ENCODE measurements at regions not wholly inside any gene's neighbourhood (a gene's known extent, or its start where the extent isn't known, plus 50 kb on each side); places are given as distances from the start of the nearest gene placed in this dataset.

- no peak for DNase-seq (ENCODE audit: low read depth in 2 of 3, low spot score in 2 of 3)
Observed at GRCh38 chr6:11366183-11366933, 133.9 kb upstream of the NEDD9 start.

GRCh38 chr6:11364971-11365397 lies 132.5 kb upstream of the NEDD9 start:
- DNase-seq (ENCODE audit: low read depth in 2 of 3, low spot score in 2 of 3), result no peak

GRCh38 chr6:11363881-11364576 lies 131.6 kb upstream of the NEDD9 start:
- DNase-seq (ENCODE audit: low read depth in 2 of 3, low spot score in 2 of 3), result no peak

GRCh38 chr6:11362564-11362963 lies 130.1 kb upstream of the NEDD9 start:
- no peak for DNase-seq (ENCODE audit: low read depth in 2 of 3, low spot score in 2 of 3)

GRCh38 chr6:11358904-11359830 lies 126.7 kb upstream of the NEDD9 start:
- no peak for DNase-seq (ENCODE audit: low read depth in 2 of 3, low spot score in 2 of 3)

DNA sequence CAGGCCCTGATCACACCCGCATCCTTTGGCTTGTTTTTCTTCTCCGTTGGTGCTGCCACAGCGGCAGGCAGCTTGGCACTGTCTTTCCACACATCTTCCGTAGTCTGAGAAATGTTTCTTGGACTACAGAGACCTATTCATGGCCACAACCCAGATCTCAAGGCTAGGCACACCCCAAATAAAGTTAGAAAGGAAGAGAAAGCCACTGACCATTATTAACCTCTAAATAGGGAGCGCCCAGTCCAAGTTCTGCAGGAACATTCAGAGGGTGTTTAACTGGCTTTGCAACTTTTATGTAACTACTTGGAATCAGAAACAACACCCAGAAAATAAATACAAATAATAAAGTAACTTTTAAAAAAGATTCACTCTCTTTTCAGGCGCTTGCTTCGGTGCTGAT lies 124.8 kb upstream of the NEDD9 start:
- DNase-seq (ENCODE audit: low read depth in 2 of 3, low spot score in 2 of 3), result no peak

- DNase-seq (ENCODE audit: low read depth in 2 of 3, low spot score in 2 of 3), result no peak
Observed at GRCh38 chr6:11356404-11357155, 124.1 kb upstream of the NEDD9 start.

- DNase-seq (ENCODE audit: low read depth in 2 of 3, low spot score in 2 of 3), result peak in 1 of 3 donors; percentile 51
Observed at GRCh38 chr6:11353921-11354389, 121.5 kb upstream of the NEDD9 start.

GRCh38 chr6:11350294-11350693 lies 117.8 kb upstream of the NEDD9 start:
- DNase-seq (ENCODE audit: low read depth in 2 of 3, low spot score in 2 of 3), result peak in 1 of 3 donors; percentile 35

DNA sequence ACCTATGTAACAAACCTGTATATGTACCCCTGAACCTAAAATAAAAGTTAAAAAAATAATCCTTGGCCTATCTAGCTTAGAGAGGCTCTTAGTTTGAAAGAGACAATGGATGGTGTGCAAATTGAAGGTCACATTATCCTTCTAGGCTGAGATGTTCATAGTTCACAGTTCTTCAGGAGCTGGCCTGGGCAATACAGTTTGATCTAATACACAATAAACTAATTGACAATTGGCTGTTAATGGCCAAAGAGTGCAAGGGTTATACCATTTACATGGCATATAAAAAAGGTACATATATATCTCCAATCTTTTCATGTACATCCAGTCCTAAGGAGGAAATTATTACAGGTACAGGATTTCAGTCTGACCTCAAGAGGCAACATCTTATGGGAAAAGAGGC lies 117.4 kb upstream of the NEDD9 start:
- DNase-seq (ENCODE audit: low read depth in 2 of 3, low spot score in 2 of 3), result no peak

GRCh38 chr6:11346516-11346915 lies 114.0 kb upstream of the NEDD9 start:
- DNase-seq (ENCODE audit: low read depth in 2 of 3, low spot score in 2 of 3), result no peak

DNA sequence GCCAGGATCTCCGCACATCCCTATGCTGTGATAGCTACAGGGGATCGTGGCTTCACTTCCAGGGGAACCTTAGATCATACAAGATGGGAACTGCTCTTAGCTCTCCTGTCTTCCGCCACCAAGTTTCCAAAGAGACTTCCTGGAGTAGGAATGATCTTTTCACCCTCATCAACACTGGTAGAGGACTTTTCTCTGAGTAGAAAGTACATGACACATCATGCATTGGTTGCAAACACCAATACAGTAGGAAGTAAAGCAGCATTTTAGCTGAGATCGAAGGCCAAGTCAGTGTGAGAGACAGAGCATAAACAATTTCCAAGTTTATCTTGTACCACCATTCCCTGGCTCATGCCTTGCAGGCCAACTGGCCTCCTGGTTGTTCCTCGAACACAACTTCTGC lies 113.1 kb upstream of the NEDD9 start:
- DNase-seq (ENCODE audit: low read depth in 2 of 3, low spot score in 2 of 3), result no peak

DNA sequence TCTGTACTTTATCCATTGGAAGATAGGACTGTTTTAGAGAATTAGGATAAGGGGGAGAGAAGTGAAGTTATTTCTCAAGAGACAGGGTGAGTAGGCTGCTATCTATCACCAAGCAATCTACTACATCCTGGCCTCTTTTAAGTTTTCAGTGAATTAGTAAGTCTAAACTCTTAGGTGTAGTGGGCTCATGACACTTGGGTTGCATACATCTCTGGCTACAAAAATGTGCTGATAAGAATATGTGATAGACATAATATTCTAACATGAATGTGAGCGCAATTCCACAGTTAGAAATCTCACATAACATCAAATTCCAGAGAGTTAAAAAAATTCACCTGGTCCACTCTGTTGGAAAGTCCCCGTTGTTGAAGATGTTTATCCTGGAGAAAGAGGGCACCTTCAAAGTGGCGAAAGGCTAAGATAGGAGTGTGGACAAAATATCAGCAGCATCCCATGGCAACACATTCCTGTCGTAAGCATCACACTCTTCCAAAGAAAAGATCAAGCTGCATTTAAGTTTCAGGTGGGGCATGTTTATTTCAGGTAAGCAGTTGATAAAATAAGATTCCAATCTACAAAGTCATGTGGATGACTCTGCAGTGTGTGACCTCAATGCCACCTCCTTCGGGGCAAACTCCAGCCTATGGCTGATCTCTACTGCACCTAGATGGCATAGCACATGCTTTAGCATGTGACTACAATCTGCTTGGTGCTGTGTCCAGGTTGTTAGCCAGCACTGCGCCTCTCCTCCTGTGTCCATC lies 111.7 kb upstream of the NEDD9 start:
- no peak for DNase-seq (ENCODE audit: low read depth in 2 of 3, low spot score in 2 of 3)

DNA sequence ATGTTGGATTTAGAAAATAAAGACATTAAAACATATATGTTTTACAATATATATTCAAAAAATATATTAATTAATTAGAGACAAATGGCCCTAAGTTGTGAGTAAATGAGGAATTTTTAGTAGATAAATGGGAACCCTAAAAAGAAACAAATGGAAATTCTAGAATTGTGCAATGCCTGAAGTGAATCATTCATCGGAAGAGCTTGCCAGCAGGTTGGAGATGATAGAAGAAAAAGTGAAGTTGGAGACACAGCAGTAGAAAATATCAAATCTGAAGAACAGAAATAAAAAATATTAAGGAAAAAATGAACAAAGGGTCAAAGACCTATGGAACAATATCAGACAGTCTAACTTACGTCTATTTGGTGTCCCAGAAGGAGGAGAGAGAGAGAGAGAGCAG lies 109.4 kb upstream of the NEDD9 start:
- no peak for DNase-seq (ENCODE audit: low read depth in 2 of 3, low spot score in 2 of 3)

DNA sequence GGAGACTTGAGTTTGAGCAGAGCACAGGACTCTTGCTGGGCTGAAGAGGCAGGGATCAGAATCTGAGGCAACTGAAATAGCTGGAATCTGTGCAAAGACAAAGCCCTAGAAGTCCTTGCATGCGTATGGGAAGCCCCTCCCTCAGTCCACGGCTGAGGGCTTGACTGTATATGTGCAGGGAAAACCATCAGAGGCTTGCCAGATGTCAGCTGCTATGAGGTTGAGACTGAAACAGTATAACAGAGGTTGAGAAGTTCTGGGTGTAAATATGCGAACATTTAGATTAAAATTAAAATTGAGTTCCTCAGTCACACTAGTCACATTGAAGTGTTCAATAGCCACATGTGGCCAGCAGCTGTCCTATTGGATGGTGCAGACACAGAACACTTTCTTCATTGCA lies 108.8 kb upstream of the NEDD9 start:
- DNase-seq (ENCODE audit: low read depth in 2 of 3, low spot score in 2 of 3), result no peak

- no peak for DNase-seq (ENCODE audit: low read depth in 2 of 3, low spot score in 2 of 3)
Observed at GRCh38 chr6:11339380-11339779, 106.9 kb upstream of the NEDD9 start.

DNA sequence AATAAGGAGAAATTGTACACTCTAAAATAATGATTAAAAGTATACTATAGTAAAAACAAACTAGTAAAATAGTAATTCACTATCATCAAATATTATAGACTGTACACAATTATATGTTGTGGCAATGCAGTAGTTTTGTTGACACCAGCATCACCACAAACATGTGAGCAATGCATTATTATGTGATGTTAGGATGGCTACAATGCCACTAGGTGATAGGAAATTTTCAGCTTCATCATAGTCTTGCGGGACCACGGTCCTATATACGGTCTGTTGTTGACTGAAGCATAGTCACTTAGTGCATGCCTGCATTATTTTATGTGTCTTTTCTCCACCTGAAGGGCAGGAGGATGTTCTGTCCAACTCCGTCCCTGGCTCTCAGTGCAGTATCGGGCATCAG lies 104.8 kb upstream of the NEDD9 start:
- no peak for DNase-seq (ENCODE audit: low read depth in 2 of 3, low spot score in 2 of 3)

- DNase-seq (ENCODE audit: low read depth in 2 of 3, low spot score in 2 of 3), result no peak
Observed at GRCh38 chr6:11335826-11336225, 103.4 kb upstream of the NEDD9 start.

DNA sequence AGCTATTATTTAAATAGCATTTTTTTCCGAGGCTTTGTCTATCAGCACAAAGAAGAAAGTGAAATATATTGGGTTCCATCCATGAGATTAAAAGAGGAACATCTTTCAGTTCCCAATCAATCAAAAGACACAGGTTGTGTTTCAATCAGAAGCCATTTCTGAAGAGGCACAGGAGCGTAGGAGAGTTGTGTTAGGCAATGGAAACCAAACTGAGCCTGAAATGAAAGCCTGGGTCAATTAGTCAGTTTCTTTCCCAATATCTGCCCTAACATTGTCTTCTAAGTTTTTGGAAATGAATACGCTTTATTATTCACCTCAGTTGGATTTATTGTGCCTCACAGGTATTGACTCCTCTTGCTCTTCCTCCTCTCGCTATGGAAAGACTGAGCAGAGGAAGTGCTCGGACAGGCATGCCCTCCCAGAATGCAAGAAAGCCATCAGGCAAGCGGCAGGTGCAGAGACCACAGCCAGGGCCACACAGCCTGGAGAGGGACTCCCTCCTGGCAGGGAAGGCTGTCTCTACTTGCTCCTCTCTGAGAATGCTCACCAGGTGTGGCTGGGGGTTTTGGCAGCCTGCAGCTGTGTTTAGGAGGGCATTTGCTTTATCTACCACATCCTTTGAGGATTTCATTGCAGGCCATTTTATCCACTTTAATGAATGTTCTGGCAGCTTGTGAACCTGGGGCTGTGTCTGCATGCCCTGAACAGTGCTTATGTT lies 100.8 kb upstream of the NEDD9 start:
- DNase-seq (ENCODE audit: low read depth in 2 of 3, low spot score in 2 of 3), result no peak
